ENCODE measurements at regions not wholly inside any gene's neighbourhood (a gene's known extent, or its start where the extent isn't known, plus 50 kb on each side); places are given as distances from the start of the nearest gene placed in this dataset.

GRCh38 chr12:94078138-94078723, 70.1 kb upstream of the PLXNC1 start:
- no peak overlapping the region for H3K4me3 ChIP-seq (ENCODE audit: low read depth, low read length)
- no peak for DNase-seq (ENCODE audit: low read depth)
- TF ChIP-seq CTCF (IDR thresholded peaks at IDR 0.05; ENCODE audit: insufficient read depth, low read length): no peak

GRCh38 chr12:94078736-94079509, 69.5 kb upstream of the PLXNC1 start:
- H3K4me3 ChIP-seq (ENCODE audit: low read depth, low read length): no peak overlapping the region
- DNase-seq (ENCODE audit: low read depth): no peak
- no peak for TF ChIP-seq CTCF (IDR thresholded peaks at IDR 0.05; ENCODE audit: insufficient read depth, low read length)

GRCh38 chr12:94079566-94080340, 68.6 kb upstream of the PLXNC1 start:
- DNase-seq (ENCODE audit: low read depth): no peak
- no peak for TF ChIP-seq CTCF (IDR thresholded peaks at IDR 0.05; ENCODE audit: insufficient read depth, low read length)
- no peak overlapping the region for H3K4me3 ChIP-seq (ENCODE audit: low read depth, low read length)

GRCh38 chr12:94080341-94081009, 67.9 kb upstream of the PLXNC1 start:
- DNase-seq (ENCODE audit: low read depth): peak; percentile 33
- no peak for TF ChIP-seq CTCF (IDR thresholded peaks at IDR 0.05; ENCODE audit: insufficient read depth, low read length)

GRCh38 chr12:94082690-94083089, 65.7 kb upstream of the PLXNC1 start:
- H3K4me3 ChIP-seq (ENCODE audit: low read depth, low read length): no peak overlapping the region
- TF ChIP-seq CTCF (IDR thresholded peaks at IDR 0.05; ENCODE audit: insufficient read depth, low read length): no peak
- DNase-seq (ENCODE audit: low read depth): no peak

More at GRCh38 chr12:94080341-94081009, 67.9 kb upstream of the PLXNC1 start:
- no peak overlapping the region for H3K4me3 ChIP-seq (ENCODE audit: low read depth, low read length)

- DNase-seq (ENCODE audit: low read depth): peak; percentile 70
- no peak overlapping the region for H3K4me3 ChIP-seq (ENCODE audit: low read depth, low read length)
- no peak for TF ChIP-seq CTCF (IDR thresholded peaks at IDR 0.05; ENCODE audit: insufficient read depth, low read length)
These were observed 58.5 kb upstream of the PLXNC1 start for GRCh38 chr12:94089891-94090290.
